Sigmoid colon (tissue), 6 donors: ENCODE measurements at regions not wholly inside any gene's neighbourhood (a gene's known extent, or its start where the extent isn't known, plus 50 kb on each side); places are given as distances from the start of the nearest gene placed in this dataset.

Source experiments
- DNase-seq: peaks from one replicate; pipeline ENCODE4 v3.0.0-alpha.2; 2019
- H3K27ac ChIP-seq, 4 donors: fragments of 200-600 bp; sonication (generic); one replicate each; pipeline ENCODE4 v1.5.1; 2016 to 2019; ENCODE audit warnings: mild to moderate bottlenecking in 1 of 4
- H3K27me3 ChIP-seq, 3 donors: fragments of 200-600 bp; sonication (generic); one replicate each; pipeline ENCODE4 v1.5.1; 2019; ENCODE audit warnings: mild to moderate bottlenecking in 1 of 3
- H3K36me3 ChIP-seq, 4 donors: fragments of 200-600 bp; sonication (generic); one replicate each; pipeline ENCODE4 v1.5.1; 2016 to 2019
- H3K4me1 ChIP-seq, 4 donors: fragments of 200-600 bp; sonication (generic); one replicate each; pipeline ENCODE4 v1.5.1; 2017 to 2019
- H3K4me3 ChIP-seq, 4 donors: fragments of 200-600 bp; sonication (generic); one replicate each; pipeline ENCODE4 v1.5.1; 2017 to 2019; ENCODE audit warnings: mild to moderate bottlenecking in 2 of 4, moderate library complexity in 1 of 4
- H3K9me3 ChIP-seq, 4 donors: fragments of 200-600 bp in 3 of 4; sonication (generic) in 3 of 4; one replicate each; pipeline versions ENCODE4 v1.5.1 to v1.6.1; 2013 to 2019
- CTCF ChIP-seq, 4 experiments: fragments of 450-650 bp in 3 of 4; fragments of 200-600 bp in 1 of 4; IDR thresholded peaks; one replicate each; pipeline ENCODE4 v1.5.1; 2016 to 2019; ENCODE audit warnings: antibody characterized with exemption in 4 of 4, mild to moderate bottlenecking in 3 of 4, moderate library complexity in 2 of 4
- EP300 ChIP-seq, 4 donors: sonication (generic); formaldehyde crosslinking; IDR thresholded peaks; one replicate each; pipeline ENCODE4 v1.6.1; 2017; ENCODE audit warnings: antibody characterized with exemption in 4 of 4
- POLR2A ChIP-seq, 2 donors: fragments of 450-650 bp; IDR thresholded peaks; one replicate each; pipeline ENCODE4 v1.6.1; 2016; ENCODE audit warnings: antibody characterized with exemption in 2 of 2, mild to moderate bottlenecking in 2 of 2, moderate library complexity in 2 of 2
- POLR2AphosphoS5 ChIP-seq, 4 donors: sonication (generic); formaldehyde crosslinking; IDR thresholded peaks; one replicate each; pipeline ENCODE4 v1.6.1; 2017; ENCODE audit warnings: antibody characterized with exemption in 4 of 4
- WGBS, 2 donors: extraction: QIAGEN DNeasy Blood & Tissue Kit; methylation state at CpG; one replicate each; pipeline ENCODE4 v1.1.7; 2013; 5-methylcytosine and 5-hydroxymethylcytosine counted together
- intact Hi-C: fragments of 100-400 bp; cut with DNase I; formaldehyde crosslinking; loops from one replicate; pipeline ENCODE4 v1.15.1; 2023
- donor health status: healthy with polysubstance abuse.
- donor health status: healthy.

DNA sequence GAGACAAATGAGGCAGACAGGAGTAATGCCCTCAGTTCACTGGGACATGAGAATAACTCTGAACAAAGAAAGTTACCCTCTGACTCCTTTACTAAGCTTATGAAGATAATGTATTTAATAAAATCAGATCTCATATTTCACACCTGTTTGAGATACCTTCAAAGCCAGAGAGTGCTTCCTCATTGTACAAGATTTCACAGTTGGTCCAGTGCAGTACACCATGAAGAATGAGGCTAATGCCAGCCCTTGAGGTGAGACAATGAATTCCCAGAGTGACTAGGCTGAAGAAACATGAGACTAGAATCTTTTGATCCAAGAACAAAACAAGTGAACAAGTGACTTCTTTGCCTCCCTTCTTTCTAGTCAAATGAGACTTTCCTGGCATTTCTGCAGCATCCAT lies 1133.8 kb downstream of the TUSC7 start:
- intact Hi-C loops = no loop called here
- Histone ChIP-seq H3K27me3 (no peaks in the 10 kb centered on the region), H3K4me1 (no peaks in the 10 kb centered on the region), H3K36me3 (no peaks in the 10 kb centered on the region), H3K27ac (no peak overlapping the region), H3K4me3 (no peak overlapping the region), H3K9me3 (peaks cover 0 to 2% (median 0%) of the 10 kb centered on the region in 4 donors)
- TF ChIP-seq EP300 (IDR thresholded peaks at IDR 0.05) (no peak), POLR2A (IDR thresholded peaks at IDR 0.05) (no peak), CTCF (IDR thresholded peaks at IDR 0.05) (no peak), POLR2AphosphoS5 (IDR thresholded peaks at IDR 0.05) (no peak)
- no peak for DNase-seq

DNA sequence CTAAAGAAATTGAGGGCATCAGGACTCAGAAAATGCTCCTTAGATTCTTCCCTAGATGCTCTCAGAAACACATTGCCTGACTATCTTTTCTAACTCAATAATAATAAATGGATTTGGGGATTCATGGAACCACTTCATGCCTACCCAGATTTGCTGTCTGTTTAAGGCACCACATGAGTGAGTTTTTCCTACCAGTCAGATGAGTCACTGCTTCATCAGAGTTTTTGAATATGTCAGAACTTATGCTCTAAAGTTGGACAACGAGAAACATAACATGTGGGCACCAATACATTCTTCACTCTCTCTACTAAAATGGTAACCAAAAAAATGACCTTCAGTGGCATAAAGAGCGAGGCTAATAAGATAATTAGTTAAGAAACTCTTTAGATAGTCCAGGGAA lies 1135.1 kb downstream of the TUSC7 start:
- no peak for DNase-seq
- H3K9me3 ChIP-seq = peaks cover 0 to 2% (median 0%) of the 10 kb centered on the region in 4 donors
- intact Hi-C loops = no loop called here
- no peaks in the 10 kb centered on the region for H3K4me1 ChIP-seq
- H3K4me3 ChIP-seq = no peak overlapping the region
- no peak for TF ChIP-seq POLR2A (IDR thresholded peaks at IDR 0.05)
- TF ChIP-seq CTCF (IDR thresholded peaks at IDR 0.05) = no peak
- TF ChIP-seq EP300 (IDR thresholded peaks at IDR 0.05) = no peak
- TF ChIP-seq POLR2AphosphoS5 (IDR thresholded peaks at IDR 0.05) = no peak
- H3K27me3 ChIP-seq = no peaks in the 10 kb centered on the region
- WGBS, 2 donors = 58 to 73% methylated on average over 2 of the region's 2 CpGs
- H3K27ac ChIP-seq = no peak overlapping the region
- no peaks in the 10 kb centered on the region for H3K36me3 ChIP-seq

GRCh38 chr3:117846238-117846637 lies 1136.7 kb downstream of the TUSC7 start:
- no peaks in the 10 kb centered on the region for H3K27me3 ChIP-seq
- no peak overlapping the region for H3K27ac ChIP-seq
- intact Hi-C loops = no loop called here
- TF ChIP-seq CTCF (IDR thresholded peaks at IDR 0.05) (no peak), POLR2A (IDR thresholded peaks at IDR 0.05) (no peak), POLR2AphosphoS5 (IDR thresholded peaks at IDR 0.05) (no peak)
- H3K4me3 ChIP-seq = no peak overlapping the region
- H3K4me1 ChIP-seq = no peaks in the 10 kb centered on the region
- WGBS, 2 donors = 36 to 67% methylated on average over 1 of the region's 1 CpG
- H3K9me3 ChIP-seq = no peaks in the 10 kb centered on the region
- DNase-seq = no peak
- H3K36me3 ChIP-seq = no peaks in the 10 kb centered on the region

- no peaks in the 10 kb centered on the region for H3K36me3 ChIP-seq
- TF ChIP-seq CTCF (IDR thresholded peaks at IDR 0.05) = no peak
- TF ChIP-seq EP300 (IDR thresholded peaks at IDR 0.05) = no peak
- TF ChIP-seq POLR2AphosphoS5 (IDR thresholded peaks at IDR 0.05) = no peak
- no peak for TF ChIP-seq POLR2A (IDR thresholded peaks at IDR 0.05)
- intact Hi-C loops = no loop called here
- H3K4me3 ChIP-seq = no peak overlapping the region
- no peaks in the 10 kb centered on the region for H3K9me3 ChIP-seq
- DNase-seq = no peak
- H3K27ac ChIP-seq = no peak overlapping the region
- H3K27me3 ChIP-seq = no peaks in the 10 kb centered on the region
- H3K4me1 ChIP-seq = no peaks in the 10 kb centered on the region
Measured at GRCh38 chr3:117848606-117849005, 1139.0 kb downstream of the TUSC7 start.

GRCh38 chr3:117853923-117854668 lies 1144.5 kb downstream of the TUSC7 start:
- no peak for TF ChIP-seq POLR2A (IDR thresholded peaks at IDR 0.05)
- no peak for TF ChIP-seq POLR2AphosphoS5 (IDR thresholded peaks at IDR 0.05)
- TF ChIP-seq CTCF (IDR thresholded peaks at IDR 0.05) = no peak
- intact Hi-C loops = no loop called here
- H3K27ac ChIP-seq = no peak overlapping the region

More at GRCh38 chr3:117853923-117854668, 1144.5 kb downstream of the TUSC7 start:
- no peaks in the 10 kb centered on the region for H3K9me3 ChIP-seq
- H3K27me3 ChIP-seq = no peaks in the 10 kb centered on the region
- WGBS, 2 donors = 58 to 74% methylated on average over 5 of the region's 5 CpGs
- no peak overlapping the region for H3K4me3 ChIP-seq
- H3K4me1 ChIP-seq = no peaks in the 10 kb centered on the region
- H3K36me3 ChIP-seq = no peaks in the 10 kb centered on the region
- DNase-seq = no peak
